ENCODE measurements at regions not wholly inside any gene's neighbourhood (a gene's known extent, or its start where the extent isn't known, plus 50 kb on each side); places are given as distances from the start of the nearest gene placed in this dataset.
"Not testable (repeated sequence)": the region's sequence is repeated elsewhere in the genome, so short reads cannot be mapped to it uniquely, and the experiment has no call there.

DNA sequence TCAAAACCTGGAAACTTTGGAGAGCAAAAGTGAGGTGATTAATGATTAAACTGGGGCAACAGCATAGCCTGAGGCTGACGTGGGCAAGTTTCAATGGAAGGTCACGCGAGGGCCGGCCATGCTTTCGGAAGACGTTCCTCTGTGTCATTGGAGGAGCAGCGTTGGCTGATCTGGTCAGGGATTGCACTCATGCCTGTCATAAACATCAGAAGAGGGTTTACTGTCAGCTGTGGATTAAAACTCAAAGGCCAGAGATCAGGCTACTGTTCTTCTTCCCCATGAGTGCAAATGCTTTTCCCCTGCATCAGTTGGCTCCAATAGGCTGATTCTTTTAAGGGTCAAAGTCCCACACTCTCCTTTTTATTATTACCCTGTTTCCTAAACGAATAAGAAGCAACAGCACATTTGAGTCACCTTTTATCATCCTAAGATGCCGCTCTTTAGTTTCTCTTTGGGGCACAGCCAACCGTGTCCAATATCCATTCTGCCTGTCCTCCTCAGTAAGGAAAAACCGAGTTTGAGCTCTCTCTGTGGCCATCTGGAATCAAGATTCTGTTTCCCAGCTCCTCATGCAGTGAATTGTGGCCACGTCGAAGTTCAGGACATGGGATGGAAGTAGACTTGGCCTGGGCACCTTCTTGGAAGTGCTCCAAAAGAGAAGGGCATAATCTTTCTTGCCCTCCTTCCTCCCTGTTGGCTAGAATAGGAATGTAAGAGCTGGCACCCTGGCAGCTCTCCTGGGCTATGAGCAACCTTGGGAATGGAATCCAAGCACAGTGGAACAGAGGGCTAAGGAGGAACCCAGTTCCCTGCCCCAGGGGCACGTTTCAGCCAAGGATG lies 62.5 kb upstream of the INSIG1 start:
- DNase-seq: peak; percentile 22
- H3K4me1 ChIP-seq: no peaks in the 10 kb centered on the region
- no peaks in the 10 kb centered on the region for H3K36me3 ChIP-seq
- intact Hi-C loops (cut with DNase I): no loop called here
- H3K4me3 ChIP-seq: no peak overlapping the region
- no peaks in the 10 kb centered on the region for H3K27me3 ChIP-seq (ENCODE audit: low read depth)
- ATAC-seq: no peak
- no peaks in the 10 kb centered on the region for H3K9me3 ChIP-seq
- TF ChIP-seq, protein P1, sequence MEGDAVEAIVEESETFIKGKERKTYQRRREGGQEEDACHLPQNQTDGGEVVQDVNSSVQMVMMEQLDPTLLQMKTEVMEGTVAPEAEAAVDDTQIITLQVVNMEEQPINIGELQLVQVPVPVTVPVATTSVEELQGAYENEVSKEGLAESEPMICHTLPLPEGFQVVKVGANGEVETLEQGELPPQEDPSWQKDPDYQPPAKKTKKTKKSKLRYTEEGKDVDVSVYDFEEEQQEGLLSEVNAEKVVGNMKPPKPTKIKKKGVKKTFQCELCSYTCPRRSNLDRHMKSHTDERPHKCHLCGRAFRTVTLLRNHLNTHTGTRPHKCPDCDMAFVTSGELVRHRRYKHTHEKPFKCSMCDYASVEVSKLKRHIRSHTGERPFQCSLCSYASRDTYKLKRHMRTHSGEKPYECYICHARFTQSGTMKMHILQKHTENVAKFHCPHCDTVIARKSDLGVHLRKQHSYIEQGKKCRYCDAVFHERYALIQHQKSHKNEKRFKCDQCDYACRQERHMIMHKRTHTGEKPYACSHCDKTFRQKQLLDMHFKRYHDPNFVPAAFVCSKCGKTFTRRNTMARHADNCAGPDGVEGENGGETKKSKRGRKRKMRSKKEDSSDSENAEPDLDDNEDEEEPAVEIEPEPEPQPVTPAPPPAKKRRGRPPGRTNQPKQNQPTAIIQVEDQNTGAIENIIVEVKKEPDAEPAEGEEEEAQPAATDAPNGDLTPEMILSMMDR (IDR thresholded peaks at IDR 0.05): no peak
- H3K27ac ChIP-seq: no peak overlapping the region

DNA sequence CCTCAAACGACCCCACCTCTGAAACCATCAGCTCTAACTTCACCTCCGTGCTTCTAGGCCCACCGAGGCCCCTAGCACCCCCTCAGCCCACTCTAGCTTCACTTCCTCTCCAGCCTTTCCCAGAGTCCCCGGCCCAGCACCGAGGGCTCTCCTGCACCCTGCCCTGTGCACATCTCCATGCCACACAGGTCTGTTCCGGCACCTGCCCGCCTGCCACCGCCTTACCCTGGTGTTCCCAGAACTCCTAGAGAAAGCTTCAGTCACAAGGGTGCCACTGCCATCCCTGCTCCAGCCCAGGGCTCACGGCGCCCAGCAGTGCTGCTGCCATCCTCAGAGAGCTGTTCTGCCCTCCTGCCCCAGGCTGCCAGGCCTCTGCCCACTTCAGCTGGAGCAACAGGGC lies 61.3 kb upstream of the INSIG1 start:
- Histone ChIP-seq H3K36me3 (no peaks in the 10 kb centered on the region), H3K4me3 (no peak overlapping the region), H3K27me3 (ENCODE audit: low read depth) (no peaks in the 10 kb centered on the region), H3K4me1 (no peaks in the 10 kb centered on the region), H3K27ac (no peak overlapping the region), H3K9me3 (no peaks in the 10 kb centered on the region)
- ATAC-seq (no peak), DNase-seq (no peak)
- TF ChIP-seq, protein P1 (IDR thresholded peaks at IDR 0.05): no peak
- intact Hi-C loops (cut with DNase I): no loop called here

GRCh38 chr7:155237297-155237696 lies 60.4 kb upstream of the INSIG1 start:
- TF ChIP-seq, protein P1 (IDR thresholded peaks at IDR 0.05): no peak
- Histone ChIP-seq H3K4me3 (no peak overlapping the region), H3K27me3 (ENCODE audit: low read depth) (no peaks in the 10 kb centered on the region), H3K4me1 (no peaks in the 10 kb centered on the region), H3K9me3 (no peaks in the 10 kb centered on the region), H3K36me3 (no peaks in the 10 kb centered on the region), H3K27ac (no peak overlapping the region)
- DNase-seq (peak; percentile 24), ATAC-seq (no peak)
- intact Hi-C loops (cut with DNase I): no loop called here

- H3K27ac ChIP-seq: no peak overlapping the region
- intact Hi-C loops (cut with DNase I): no loop called here
- H3K4me1 ChIP-seq: no peaks in the 10 kb centered on the region
- ATAC-seq: no peak
- no peaks in the 10 kb centered on the region for H3K9me3 ChIP-seq
- no peak overlapping the region for H3K4me3 ChIP-seq
- TF ChIP-seq, protein P1 (IDR thresholded peaks at IDR 0.05): no peak
- peak; percentile 26 for DNase-seq
- H3K36me3 ChIP-seq: no peaks in the 10 kb centered on the region
- no peaks in the 10 kb centered on the region for H3K27me3 ChIP-seq (ENCODE audit: low read depth)
These were observed 59.9 kb upstream of the INSIG1 start for GRCh38 chr7:155237730-155238129.

GRCh38 chr7:155239431-155240087 lies 58.1 kb upstream of the INSIG1 start:
- H3K27ac ChIP-seq; DNase-seq; ATAC-seq; intact Hi-C loops (cut with DNase I); H3K4me3 ChIP-seq; H3K4me1 ChIP-seq; H3K27me3 ChIP-seq (ENCODE audit: low read depth); H3K9me3 ChIP-seq; H3K36me3 ChIP-seq: not testable (repeated sequence)

DNA sequence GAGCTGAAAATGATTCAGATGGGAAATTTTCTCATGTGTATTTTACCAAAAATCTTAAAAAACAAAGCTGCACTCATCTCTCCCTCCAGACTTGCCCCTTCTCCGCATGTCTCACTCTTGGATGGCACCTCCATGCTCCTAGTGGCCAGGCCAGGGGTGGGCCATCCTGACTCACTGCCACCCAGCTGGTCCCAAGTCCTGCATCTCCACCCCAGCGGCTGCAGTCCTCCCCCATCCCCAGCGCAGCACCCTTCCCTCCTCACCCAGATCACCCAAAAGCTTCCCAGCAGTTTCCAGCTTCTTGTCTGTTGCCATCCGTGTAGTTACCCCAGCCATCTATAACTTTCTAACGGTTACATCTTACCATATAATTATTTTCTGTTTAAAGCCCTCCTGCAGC lies 53.0 kb upstream of the INSIG1 start:
- Histone ChIP-seq H3K4me3 (no peak overlapping the region), H3K4me1 (no peaks in the 10 kb centered on the region), H3K9me3 (no peaks in the 10 kb centered on the region), H3K27ac (no peak overlapping the region), H3K27me3 (ENCODE audit: low read depth) (no peaks in the 10 kb centered on the region), H3K36me3 (no peaks in the 10 kb centered on the region)
- DNase-seq: no peak
- TF ChIP-seq, protein P1 (IDR thresholded peaks at IDR 0.05): no peak
- ATAC-seq: no peak
- intact Hi-C loops (cut with DNase I): no loop called here

Measured in lower lobe of right lung (tissue), 2 donors.